ENCODE measurements at regions not wholly inside any gene's neighbourhood (a gene's known extent, or its start where the extent isn't known, plus 50 kb on each side); places are given as distances from the start of the nearest gene placed in this dataset.

- Histone ChIP-seq H3K36me3 (ENCODE audit: insufficient read depth, low read length, poor library complexity, severe bottlenecking) (no peaks in the 10 kb centered on the region), H3K4me1 (ENCODE audit: insufficient read depth, low read length, poor library complexity, severe bottlenecking) (peaks cover 21% of the 10 kb centered on the region), H3K27ac (ENCODE audit: low read depth, low read length, poor library complexity, severe bottlenecking) (no peak overlapping the region), H3K9me3 (ENCODE audit: low read depth, low read length, poor library complexity, severe bottlenecking) (no peaks in the 10 kb centered on the region), H3K27me3 (replicated peaks; ENCODE audit: insufficient read depth, low read depth, low read length, poor library complexity) (no peaks in the 10 kb centered on the region), H3K4me3 (ENCODE audit: low read depth, low read length, poor library complexity, severe bottlenecking) (no peak overlapping the region)
- TF ChIP-seq EZH2 (IDR thresholded peaks at IDR 0.05; ENCODE audit: borderline replicate concordance, low read depth, low read length, poor library complexity, severe bottlenecking) (no peak), CTCF (conservative IDR thresholded peaks at IDR 0.05; ENCODE audit: low read depth, low read length) (no peak)
- intact Hi-C loops (cut with micrococcal nuclease; ENCODE audit: unreplicated experiment), result no loop called here
- DNase-seq (ENCODE audit: low spot score), result no peak
- CTCF ChIA-PET, result no interaction called here
- no TSS peak for BruUV-seq (replicated peaks)
- POLR2A ChIA-PET (ENCODE audit: low non-redundant PET), result no interaction called here
These were observed 333.0 kb upstream of the KAZN start for GRCh38 chr1:14265495-14265894.

GRCh38 chr1:14267991-14268390 lies 330.5 kb upstream of the KAZN start:
- Histone ChIP-seq H3K9me3 (ENCODE audit: low read depth, low read length, poor library complexity, severe bottlenecking) (no peaks in the 10 kb centered on the region), H3K27ac (ENCODE audit: low read depth, low read length, poor library complexity, severe bottlenecking) (no peak overlapping the region), H3K36me3 (ENCODE audit: insufficient read depth, low read length, poor library complexity, severe bottlenecking) (no peaks in the 10 kb centered on the region), H3K4me3 (ENCODE audit: low read depth, low read length, poor library complexity, severe bottlenecking) (no peak overlapping the region), H3K4me1 (ENCODE audit: insufficient read depth, low read length, poor library complexity, severe bottlenecking) (peaks cover 12% of the 10 kb centered on the region), H3K27me3 (replicated peaks; ENCODE audit: insufficient read depth, low read depth, low read length, poor library complexity) (no peaks in the 10 kb centered on the region)
- DNase-seq (ENCODE audit: low spot score), result no peak
- no TSS peak for BruUV-seq (replicated peaks)
- ChIA-PET CTCF (no interaction called here), POLR2A (ENCODE audit: low non-redundant PET) (no interaction called here)
- TF ChIP-seq CTCF (conservative IDR thresholded peaks at IDR 0.05; ENCODE audit: low read depth, low read length) (no peak), EZH2 (IDR thresholded peaks at IDR 0.05; ENCODE audit: borderline replicate concordance, low read depth, low read length, poor library complexity, severe bottlenecking) (no peak)
- intact Hi-C loops (cut with micrococcal nuclease; ENCODE audit: unreplicated experiment), result no loop called here

GRCh38 chr1:14270821-14271220 lies 327.7 kb upstream of the KAZN start:
- CTCF ChIA-PET, result no interaction called here
- POLR2A ChIA-PET (ENCODE audit: low non-redundant PET), result no interaction called here
- Histone ChIP-seq H3K4me1 (ENCODE audit: insufficient read depth, low read length, poor library complexity, severe bottlenecking) (no peaks in the 10 kb centered on the region), H3K27ac (ENCODE audit: low read depth, low read length, poor library complexity, severe bottlenecking) (no peak overlapping the region), H3K36me3 (ENCODE audit: insufficient read depth, low read length, poor library complexity, severe bottlenecking) (no peaks in the 10 kb centered on the region), H3K4me3 (ENCODE audit: low read depth, low read length, poor library complexity, severe bottlenecking) (no peak overlapping the region), H3K27me3 (replicated peaks; ENCODE audit: insufficient read depth, low read depth, low read length, poor library complexity) (no peaks in the 10 kb centered on the region), H3K9me3 (ENCODE audit: low read depth, low read length, poor library complexity, severe bottlenecking) (no peaks in the 10 kb centered on the region)
- BruUV-seq (replicated peaks), result no TSS peak
- TF ChIP-seq EZH2 (IDR thresholded peaks at IDR 0.05; ENCODE audit: borderline replicate concordance, low read depth, low read length, poor library complexity, severe bottlenecking), result no peak
- TF ChIP-seq CTCF (conservative IDR thresholded peaks at IDR 0.05; ENCODE audit: low read depth, low read length), result no peak
- intact Hi-C loops (cut with micrococcal nuclease; ENCODE audit: unreplicated experiment), result no loop called here
- DNase-seq (ENCODE audit: low spot score), result no peak

Measured in A673 (cell line).